A549 (cell line): ENCODE measurements at regions not wholly inside any gene's neighbourhood (a gene's known extent, or its start where the extent isn't known, plus 50 kb on each side); places are given as distances from the start of the nearest gene placed in this dataset.

Source experiments
- CHD4 ChIP-seq: fragments of 200-600 bp; sonication (generic); IDR thresholded peaks from 2 replicates; pipeline ENCODE4 v1.6.1; 2016; ENCODE audit warnings: antibody characterized with exemption, mild to moderate bottlenecking, borderline replicate concordance
- CTCF ChIP-seq: fragments of >200 bp; sonication (Bioruptor Twin); formaldehyde crosslinking; IDR thresholded peaks from 3 replicates; pipeline ENCODE4 v1.5.1; 2016
- E2F6 ChIP-seq: IDR thresholded peaks from 2 replicates; pipeline ENCODE4 v1.6.1; 2012; ENCODE audit warnings: low read depth, borderline replicate concordance
- EP300 ChIP-seq, 2 experiments: fragments of >200 bp; sonication (Bioruptor Twin); formaldehyde crosslinking; IDR thresholded peaks; 2 replicates in 1 of 2; 3 replicates in 1 of 2; pipeline ENCODE4 v1.6.1; 2016 to 2017
- ESRRA ChIP-seq: fragments of 150-350 bp; IDR thresholded peaks from 2 replicates; pipeline ENCODE4 v1.6.1; 2014; ENCODE audit warnings: mild to moderate bottlenecking, low read length, borderline replicate concordance
- MYC ChIP-seq: IDR thresholded peaks from 2 replicates; pipeline ENCODE4 v1.6.1; 2012; ENCODE audit warnings: mild to moderate bottlenecking, inconsistent platforms, low read length, improper control_type of control experiment, borderline replicate concordance
- POLR2A ChIP-seq: IDR thresholded peaks from 2 replicates; pipeline ENCODE4 v1.6.1; 2012; ENCODE audit warnings: mild to moderate bottlenecking, low read length
- RAD21 ChIP-seq, 2 experiments: fragments of >200 bp in 1 of 2; sonication (Bioruptor Twin) in 1 of 2; formaldehyde crosslinking in 1 of 2; IDR thresholded peaks in 1 of 2; conservative IDR thresholded peaks in 1 of 2; 2 replicates in 1 of 2; 3 replicates in 1 of 2; pipeline ENCODE4 v1.6.1; 2012 to 2018; ENCODE audit warnings: inconsistent platforms in 1 of 2
- TFCP2L1 ChIP-seq: fragments of 250-450 bp; sonication (Bioruptor Pico); IDR thresholded peaks from 2 replicates; pipeline ENCODE4 v1.5.0; 2021; ENCODE audit warnings: mild to moderate bottlenecking
- TF ChIP-seq, protein P1 (sequence below): fragments of 450-650 bp; IDR thresholded peaks from 2 replicates; pipeline ENCODE4 v1.6.1; 2014; ENCODE audit warnings: antibody characterized with exemption
- TF ChIP-seq, protein P2 (sequence below): IDR thresholded peaks from 2 replicates; pipeline ENCODE4 v1.6.1; 2012

DNA sequence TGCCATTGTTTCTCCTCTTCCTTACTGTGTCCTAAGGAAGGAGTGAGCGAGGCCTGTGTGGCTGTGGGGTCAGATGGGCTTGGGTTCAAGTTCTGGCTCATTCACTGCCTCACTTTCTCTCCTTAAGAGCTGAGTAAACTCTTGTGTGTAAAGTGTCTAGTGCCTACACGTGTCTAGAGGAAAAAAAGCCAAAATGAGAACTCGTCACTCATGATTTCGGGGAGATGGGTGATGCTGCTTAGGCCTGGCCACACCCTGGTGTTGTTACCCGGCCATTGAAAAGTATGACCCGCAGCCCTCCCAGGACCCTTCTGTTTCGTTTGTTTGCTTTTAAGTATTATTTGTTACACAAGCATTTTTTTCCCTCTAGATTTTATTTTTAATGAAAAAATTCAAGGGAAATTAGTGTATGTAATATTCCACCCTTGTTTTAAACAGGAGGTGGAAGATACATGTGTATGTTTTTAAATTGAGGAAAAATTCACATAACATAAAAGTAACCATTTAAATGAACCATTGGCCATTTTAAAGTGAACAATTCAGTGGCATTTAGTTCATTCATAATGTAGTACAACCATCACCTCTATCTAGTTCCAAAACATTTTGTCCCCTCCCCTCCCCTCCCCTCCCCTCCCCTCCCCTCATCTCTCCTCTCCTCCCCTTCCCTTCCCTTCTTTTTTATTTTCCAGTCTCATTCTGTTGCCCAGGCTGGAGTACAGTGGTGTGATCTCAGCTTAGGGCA, 71.0 kb downstream of the CEBPB start:
- TF ChIP-seq ESRRA = no peak
- no peak for TF ChIP-seq POLR2A
- TF ChIP-seq EP300 (IDR thresholded peaks at IDR 0.05) = no peak
- TF ChIP-seq, protein P1, sequence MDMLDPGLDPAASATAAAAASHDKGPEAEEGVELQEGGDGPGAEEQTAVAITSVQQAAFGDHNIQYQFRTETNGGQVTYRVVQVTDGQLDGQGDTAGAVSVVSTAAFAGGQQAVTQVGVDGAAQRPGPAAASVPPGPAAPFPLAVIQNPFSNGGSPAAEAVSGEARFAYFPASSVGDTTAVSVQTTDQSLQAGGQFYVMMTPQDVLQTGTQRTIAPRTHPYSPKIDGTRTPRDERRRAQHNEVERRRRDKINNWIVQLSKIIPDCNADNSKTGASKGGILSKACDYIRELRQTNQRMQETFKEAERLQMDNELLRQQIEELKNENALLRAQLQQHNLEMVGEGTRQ = no peak
- TF ChIP-seq MYC = no peak
- TF ChIP-seq E2F6 = no peak
- no peak for TF ChIP-seq RAD21 (conservative IDR thresholded peaks at IDR 0.05 in 1 of 2, IDR thresholded peaks at IDR 0.05 in 1 of 2)
- no peak for TF ChIP-seq CTCF
- no peak for TF ChIP-seq CHD4
- TF ChIP-seq, protein P2, sequence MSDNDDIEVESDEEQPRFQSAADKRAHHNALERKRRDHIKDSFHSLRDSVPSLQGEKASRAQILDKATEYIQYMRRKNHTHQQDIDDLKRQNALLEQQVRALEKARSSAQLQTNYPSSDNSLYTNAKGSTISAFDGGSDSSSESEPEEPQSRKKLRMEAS = no peak
- TF ChIP-seq TFCP2L1 = no peak
